ENCODE measurements at regions not wholly inside any gene's neighbourhood (a gene's known extent, or its start where the extent isn't known, plus 50 kb on each side); places are given as distances from the start of the nearest gene placed in this dataset.

GRCh38 chr5:39970117-39970798 lies 545.5 kb upstream of the DAB2 start:
- no peak for DNase-seq (ENCODE audit: low spot score)

GRCh38 chr5:39968381-39968780 lies 543.6 kb upstream of the DAB2 start:
- DNase-seq (ENCODE audit: low spot score): no peak

- no peak for DNase-seq (ENCODE audit: low spot score)
These were observed 530.4 kb upstream of the DAB2 start for GRCh38 chr5:39955156-39955555.

- DNase-seq (ENCODE audit: low spot score): no peak
These were observed 526.3 kb upstream of the DAB2 start for GRCh38 chr5:39951070-39951469.

- peak; percentile 71 for DNase-seq (ENCODE audit: low spot score)
These were observed 524.2 kb upstream of the DAB2 start for GRCh38 chr5:39948867-39949468.

- no peak for DNase-seq (ENCODE audit: low spot score)
These were observed 523.6 kb upstream of the DAB2 start for GRCh38 chr5:39948341-39948740.

- no peak for DNase-seq (ENCODE audit: low spot score)
These were observed 522.9 kb upstream of the DAB2 start for GRCh38 chr5:39947657-39948056.

- no peak for DNase-seq (ENCODE audit: low spot score)
These were observed 521.7 kb upstream of the DAB2 start for GRCh38 chr5:39946356-39947045.

- DNase-seq (ENCODE audit: low spot score): no peak
These were observed 521.1 kb upstream of the DAB2 start for GRCh38 chr5:39945870-39946269.

GRCh38 chr5:39943811-39944210 lies 519.0 kb upstream of the DAB2 start:
- DNase-seq (ENCODE audit: low spot score): no peak

GRCh38 chr5:39942606-39943005 lies 517.8 kb upstream of the DAB2 start:
- no peak for DNase-seq (ENCODE audit: low spot score)

- no peak for DNase-seq (ENCODE audit: low spot score)
These were observed 516.6 kb upstream of the DAB2 start for GRCh38 chr5:39941416-39941815.

- no peak for DNase-seq (ENCODE audit: low spot score)
These were observed 510.1 kb upstream of the DAB2 start for GRCh38 chr5:39934830-39935229.

- DNase-seq (ENCODE audit: low spot score): no peak
These were observed 508.3 kb upstream of the DAB2 start for GRCh38 chr5:39933061-39933460.

- DNase-seq (ENCODE audit: low spot score): no peak
These were observed 503.9 kb upstream of the DAB2 start for GRCh38 chr5:39928709-39929108.

GRCh38 chr5:39919876-39920275 lies 495.1 kb upstream of the DAB2 start:
- no peak for DNase-seq (ENCODE audit: low spot score)

- no peak for DNase-seq (ENCODE audit: low spot score)
These were observed 488.1 kb upstream of the DAB2 start for GRCh38 chr5:39912906-39913305.

- peak; percentile 92 for DNase-seq (ENCODE audit: low spot score)
These were observed 482.6 kb upstream of the DAB2 start for GRCh38 chr5:39907267-39907951.

- DNase-seq (ENCODE audit: low spot score): peak; percentile 80
These were observed 481.4 kb upstream of the DAB2 start for GRCh38 chr5:39906146-39906545.

- DNase-seq (ENCODE audit: low spot score): no peak
These were observed 480.6 kb upstream of the DAB2 start for GRCh38 chr5:39905356-39905755.

GRCh38 chr5:39902626-39903025 lies 477.8 kb upstream of the DAB2 start:
- DNase-seq (ENCODE audit: low spot score): no peak

GRCh38 chr5:39898731-39899130 lies 474.0 kb upstream of the DAB2 start:
- no peak for DNase-seq (ENCODE audit: low spot score)

GRCh38 chr5:39896706-39897105 lies 471.9 kb upstream of the DAB2 start:
- DNase-seq (ENCODE audit: low spot score): no peak

Data from A172 (cell line).